ENCODE measurements at regions not wholly inside any gene's neighbourhood (a gene's known extent, or its start where the extent isn't known, plus 50 kb on each side); places are given as distances from the start of the nearest gene placed in this dataset.
"Not testable (repeated sequence)": the region's sequence is repeated elsewhere in the genome, so short reads cannot be mapped to it uniquely, and the experiment has no call there.

GRCh38 chr18:14395533-14395932 lies 147.9 kb downstream of the POTEC start:
- not testable (repeated sequence) for TF ChIP-seq MAX (IDR thresholded peaks at IDR 0.05; ENCODE audit: low read depth, low read length); CTCF (IDR thresholded peaks at IDR 0.05; ENCODE audit: low read depth, low read length); POLR2A (IDR thresholded peaks at IDR 0.05; ENCODE audit: extremely low read depth, insufficient read length)

All from NB4 (cell line).